ENCODE measurements at regions not wholly inside any gene's neighbourhood (a gene's known extent, or its start where the extent isn't known, plus 50 kb on each side); places are given as distances from the start of the nearest gene placed in this dataset.

GRCh38 chr5:103851091-103851490, 288.5 kb upstream of the NUDT12 start:
- TF ChIP-seq CTCF (IDR thresholded peaks at IDR 0.05) (no peak), EP300 (IDR thresholded peaks at IDR 0.05) (no peak), POLR2A (IDR thresholded peaks at IDR 0.05) (no peak)

Measured in sigmoid colon (tissue), 4 donors.